HEK293T (cell line): ENCODE measurements at regions not wholly inside any gene's neighbourhood (a gene's known extent, or its start where the extent isn't known, plus 50 kb on each side); places are given as distances from the start of the nearest gene placed in this dataset.

Source experiments
- CTCF ChIA-PET: fragments of 350-600 bp; formaldehyde crosslinking; extraction: SDS; loops from one replicate; lab custom pipeline; 2021; ENCODE audit warnings: antibody characterized with exemption, inconsistent platforms; lab: Yijun Ruan, JAX
- POLR2A ChIA-PET: fragments of 350-600 bp; formaldehyde crosslinking; extraction: SDS; loops from one replicate; lab custom pipeline; 2020; ENCODE audit warnings: antibody characterized with exemption, inconsistent platforms; lab: Yijun Ruan, JAX
- DNase-seq: peaks from one replicate; pipeline ENCODE4 v3.0.0; 2012; ENCODE audit warnings: mixed read lengths; ENCODE audit errors: extremely low spot score
- ARNT ChIP-seq: fragments of 450-650 bp; IDR thresholded peaks from 2 replicates; pipeline ENCODE4 v1.6.1; 2017; ENCODE audit warnings: mild to moderate bottlenecking
- BHLHE40 ChIP-seq: fragments of 450-650 bp; IDR thresholded peaks from 2 replicates; pipeline ENCODE4 v1.6.1; 2016; ENCODE audit warnings: mild to moderate bottlenecking, moderate library complexity, borderline replicate concordance
- CTBP1 ChIP-seq: fragments of 450-650 bp; IDR thresholded peaks from 2 replicates; pipeline ENCODE4 v1.6.1; 2016; ENCODE audit warnings: borderline replicate concordance
- ELF4 ChIP-seq: fragments of 450-650 bp; IDR thresholded peaks from 2 replicates; pipeline ENCODE4 v1.6.1; 2017; ENCODE audit warnings: antibody characterized with exemption
- FOXA1 ChIP-seq: fragments of 450-650 bp; IDR thresholded peaks from 2 replicates; pipeline ENCODE4 v1.6.1; 2016; ENCODE audit warnings: mild to moderate bottlenecking
- FOXK2 ChIP-seq: fragments of 450-650 bp; IDR thresholded peaks from 2 replicates; pipeline ENCODE4 v1.6.1; 2016; ENCODE audit warnings: mild to moderate bottlenecking
- FOXM1 ChIP-seq: fragments of 450-650 bp; IDR thresholded peaks from 2 replicates; pipeline ENCODE4 v1.6.1; 2017; ENCODE audit warnings: mild to moderate bottlenecking, borderline replicate concordance
- HDGF ChIP-seq: fragments of 450-650 bp; IDR thresholded peaks from 2 replicates; pipeline ENCODE4 v1.6.1; 2017; ENCODE audit warnings: antibody characterized with exemption, borderline replicate concordance
- L3MBTL2 ChIP-seq: fragments of 450-650 bp; conservative IDR thresholded peaks from 2 replicates; pipeline ENCODE4 v1.6.1; 2016; ENCODE audit warnings: mild to moderate bottlenecking
- LEF1 ChIP-seq: fragments of 450-650 bp; IDR thresholded peaks from 2 replicates; pipeline ENCODE4 v1.6.1; 2017; ENCODE audit warnings: mild to moderate bottlenecking, borderline replicate concordance
- NFRKB ChIP-seq: fragments of 450-650 bp; IDR thresholded peaks from 2 replicates; pipeline ENCODE4 v1.6.1; 2016; ENCODE audit warnings: mild to moderate bottlenecking, moderate library complexity
- SP1 ChIP-seq: fragments of 450-650 bp; IDR thresholded peaks from 2 replicates; pipeline ENCODE4 v1.6.1; 2017
- SUZ12 ChIP-seq: fragments of 450-650 bp; IDR thresholded peaks from 2 replicates; pipeline ENCODE4 v1.6.1; 2016; ENCODE audit warnings: mild to moderate bottlenecking
- TARDBP ChIP-seq: fragments of 450-650 bp; IDR thresholded peaks from 2 replicates; pipeline ENCODE4 v1.6.1; 2016
- ZNF384 ChIP-seq: fragments of 450-650 bp; IDR thresholded peaks from 2 replicates; pipeline ENCODE4 v1.6.1; 2016
- TF ChIP-seq, protein P1 (sequence below): fragments of 450-650 bp; IDR thresholded peaks from 2 replicates; pipeline ENCODE4 v1.6.1; 2016

DNA sequence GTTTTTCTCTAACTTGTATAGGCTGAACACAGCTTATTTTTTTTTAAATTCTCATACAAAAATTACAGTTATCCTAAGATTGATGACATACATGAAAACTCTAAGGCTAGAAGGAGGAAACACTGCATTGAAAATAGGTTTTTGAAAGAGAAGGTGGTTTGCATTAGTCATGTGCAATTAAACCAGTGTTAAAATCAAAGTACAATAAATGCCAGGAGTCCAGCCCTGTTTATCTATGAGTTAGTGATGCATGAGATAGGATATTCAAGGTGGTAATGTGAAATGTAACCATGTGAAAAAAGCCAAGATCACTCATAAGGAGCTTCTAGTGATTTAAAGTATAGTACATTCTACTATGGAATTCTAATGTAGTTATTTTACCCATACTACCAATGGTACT is 444.9 kb upstream of the CYLC2 start:
- TF ChIP-seq FOXA1 (no peak), HDGF (no peak), FOXM1 (no peak), ELF4 (no peak)
- POLR2A ChIA-PET = no interaction called here
- CTCF ChIA-PET = no interaction called here
- no peak for DNase-seq

DNA sequence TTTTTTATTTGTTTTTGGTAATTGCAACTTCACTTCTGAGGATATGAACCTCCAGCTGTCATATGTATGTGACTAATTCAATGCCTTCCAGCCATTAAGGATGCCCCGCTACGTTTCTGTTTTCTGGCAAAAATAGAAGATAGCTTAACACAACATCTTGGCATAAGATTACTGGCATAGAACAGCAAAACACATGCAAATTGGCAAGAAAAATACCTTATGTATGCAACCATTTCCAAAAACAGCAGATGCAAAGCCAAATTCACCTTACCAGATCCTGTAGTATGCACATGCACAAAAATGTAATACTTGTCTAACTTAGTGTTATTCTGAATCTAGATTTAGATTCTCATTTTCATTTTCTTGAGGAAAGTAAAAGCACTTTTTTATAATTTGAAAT is 461.1 kb upstream of the CYLC2 start:
- CTCF ChIA-PET = no interaction called here

GRCh38 chr9:102521097-102521755 is 473.9 kb upstream of the CYLC2 start:
- no peak for TF ChIP-seq FOXK2
- TF ChIP-seq, protein P1, sequence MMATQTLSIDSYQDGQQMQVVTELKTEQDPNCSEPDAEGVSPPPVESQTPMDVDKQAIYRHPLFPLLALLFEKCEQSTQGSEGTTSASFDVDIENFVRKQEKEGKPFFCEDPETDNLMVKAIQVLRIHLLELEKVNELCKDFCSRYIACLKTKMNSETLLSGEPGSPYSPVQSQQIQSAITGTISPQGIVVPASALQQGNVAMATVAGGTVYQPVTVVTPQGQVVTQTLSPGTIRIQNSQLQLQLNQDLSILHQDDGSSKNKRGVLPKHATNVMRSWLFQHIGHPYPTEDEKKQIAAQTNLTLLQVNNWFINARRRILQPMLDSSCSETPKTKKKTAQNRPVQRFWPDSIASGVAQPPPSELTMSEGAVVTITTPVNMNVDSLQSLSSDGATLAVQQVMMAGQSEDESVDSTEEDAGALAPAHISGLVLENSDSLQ = no peak
- no peak for TF ChIP-seq CTBP1
- TF ChIP-seq HDGF = no peak
- TF ChIP-seq BHLHE40 = no peak
- TF ChIP-seq L3MBTL2 = no peak
- no peak for TF ChIP-seq ARNT
- TF ChIP-seq SUZ12 = no peak
- ChIA-PET POLR2A (no interaction called here), CTCF (no interaction called here)
- DNase-seq = no peak

More for the DNA sequence above, 461.1 kb upstream of the CYLC2 start:
- TF ChIP-seq ZNF384 (no peak), CTBP1 (no peak), SP1 (no peak), FOXA1 (no peak), NFRKB (no peak), HDGF (no peak), LEF1 (no peak), TARDBP (no peak), FOXK2 (no peak), BHLHE40 (no peak), ELF4 (no peak), L3MBTL2 (no peak), SUZ12 (no peak), ARNT (no peak), FOXM1 (no peak)
- TF ChIP-seq, protein P1 = no peak
- POLR2A ChIA-PET = no interaction called here
- no peak for DNase-seq

- POLR2A ChIA-PET = no interaction called here
- DNase-seq = no peak
- CTCF ChIA-PET = no interaction called here
- no peak for TF ChIP-seq ZNF384
- TF ChIP-seq SP1 = no peak
- no peak for TF ChIP-seq ELF4
- TF ChIP-seq FOXM1 = no peak
- no peak for TF ChIP-seq CTBP1
Observed at GRCh38 chr9:102519423-102519822, 475.7 kb upstream of the CYLC2 start.

GRCh38 chr9:102518324-102518723 is 476.8 kb upstream of the CYLC2 start:
- CTCF ChIA-PET = no interaction called here
- DNase-seq = no peak
- no peak for TF ChIP-seq BHLHE40
- no peak for TF ChIP-seq TARDBP
- no peak for TF ChIP-seq CTBP1
- TF ChIP-seq, protein P1 = no peak
- no peak for TF ChIP-seq FOXK2
- TF ChIP-seq FOXM1 = no peak
- TF ChIP-seq ELF4 = no peak
- TF ChIP-seq L3MBTL2 = no peak
- no peak for TF ChIP-seq LEF1
- TF ChIP-seq NFRKB = no peak
- no peak for TF ChIP-seq FOXA1
- TF ChIP-seq HDGF = no peak
- no peak for TF ChIP-seq SUZ12
- no peak for TF ChIP-seq SP1
- TF ChIP-seq ARNT = no peak
- POLR2A ChIA-PET = no interaction called here

GRCh38 chr9:102514541-102514940 is 480.6 kb upstream of the CYLC2 start:
- no peak for DNase-seq
- TF ChIP-seq FOXM1 (no peak), BHLHE40 (no peak), L3MBTL2 (no peak), ELF4 (no peak), TARDBP (no peak), ARNT (no peak), LEF1 (no peak), NFRKB (no peak)
- TF ChIP-seq, protein P1 = no peak
- CTCF ChIA-PET = no interaction called here
- POLR2A ChIA-PET = no interaction called here
